Osteoblast (primary cell): ENCODE measurements at regions not wholly inside any gene's neighbourhood (a gene's known extent, or its start where the extent isn't known, plus 50 kb on each side); places are given as distances from the start of the nearest gene placed in this dataset.
A peak's percentile ranks its signal among the peaks of the same experiment; 100 is the strongest.

Source experiments
- DNase-seq: peaks from one replicate; pipeline ENCODE4 v3.0.0; 2011; ENCODE audit warnings: low spot score, mixed read lengths; ENCODE audit not compliant: insufficient read length; ENCODE audit errors: missing footprints
- H2AFZ ChIP-seq: 2 replicates; pipeline ENCODE4 v1.6.0; 2011; ENCODE audit warnings: mild to moderate bottlenecking, low read length
- H3K27ac ChIP-seq: 2 replicates; pipeline ENCODE4 v1.5.1; 2011; ENCODE audit warnings: mild to moderate bottlenecking, low read depth, low read length, moderate library complexity
- H3K27me3 ChIP-seq: 2 replicates; pipeline ENCODE4 v1.6.0; 2012; ENCODE audit warnings: mild to moderate bottlenecking, control low read depth, inconsistent platforms, low read length, moderate library complexity; ENCODE audit not compliant: insufficient read depth
- H3K36me3 ChIP-seq: 2 replicates; pipeline ENCODE4 v1.5.1; 2011; ENCODE audit warnings: mild to moderate bottlenecking, low read length, control low read depth, moderate library complexity; ENCODE audit not compliant: insufficient read depth
- H3K4me1 ChIP-seq: 2 replicates; pipeline ENCODE4 v1.5.1; 2011; ENCODE audit warnings: mild to moderate bottlenecking, low read length, control low read depth, moderate library complexity; ENCODE audit not compliant: insufficient read depth
- H3K4me2 ChIP-seq: 2 replicates; pipeline ENCODE4 v1.6.0; 2011; ENCODE audit warnings: mild to moderate bottlenecking, low read length; ENCODE audit not compliant: insufficient read depth
- H3K4me3 ChIP-seq: fragments of 200-600 bp; sonication (generic); 3 replicates; pipeline ENCODE4 v1.5.1; 2012; ENCODE audit warnings: mild to moderate bottlenecking, low read length, inconsistent platforms; ENCODE audit not compliant: insufficient read depth
- H3K79me2 ChIP-seq: 2 replicates; pipeline ENCODE4 v1.6.0; 2012; ENCODE audit warnings: mild to moderate bottlenecking, low read length, control low read depth, inconsistent platforms; ENCODE audit not compliant: insufficient read depth
- H3K9me3 ChIP-seq: 2 replicates; pipeline ENCODE4 v1.5.1; 2011; ENCODE audit warnings: low read depth, low read length, control low read depth
- H4K20me1 ChIP-seq: 2 replicates; pipeline ENCODE4 v1.6.0; 2012; ENCODE audit warnings: mild to moderate bottlenecking, low read length, control low read depth; ENCODE audit not compliant: insufficient read depth
- CTCF ChIP-seq: IDR thresholded peaks from 2 replicates; pipeline ENCODE4 v1.5.1; 2011; ENCODE audit warnings: mild to moderate bottlenecking, low read depth, low read length, moderate library complexity; ENCODE audit errors: extremely low read depth

GRCh38 chr3:106534206-106534605, 665.4 kb upstream of the CBLB start:
- Histone ChIP-seq H3K4me1 (no peaks in the 10 kb centered on the region), H3K36me3 (no peaks in the 10 kb centered on the region), H3K79me2 (no peaks in the 10 kb centered on the region), H2AFZ (peak overlapping the region; percentile 53), H3K9me3 (no peaks in the 10 kb centered on the region), H3K4me2 (no peak overlapping the region), H3K4me3 (no peak overlapping the region), H3K27ac (peak overlapping the region; percentile 12), H4K20me1 (no peaks in the 10 kb centered on the region), H3K27me3 (no peaks in the 10 kb centered on the region)
- DNase-seq: no peak
- no peak for TF ChIP-seq CTCF

DNA sequence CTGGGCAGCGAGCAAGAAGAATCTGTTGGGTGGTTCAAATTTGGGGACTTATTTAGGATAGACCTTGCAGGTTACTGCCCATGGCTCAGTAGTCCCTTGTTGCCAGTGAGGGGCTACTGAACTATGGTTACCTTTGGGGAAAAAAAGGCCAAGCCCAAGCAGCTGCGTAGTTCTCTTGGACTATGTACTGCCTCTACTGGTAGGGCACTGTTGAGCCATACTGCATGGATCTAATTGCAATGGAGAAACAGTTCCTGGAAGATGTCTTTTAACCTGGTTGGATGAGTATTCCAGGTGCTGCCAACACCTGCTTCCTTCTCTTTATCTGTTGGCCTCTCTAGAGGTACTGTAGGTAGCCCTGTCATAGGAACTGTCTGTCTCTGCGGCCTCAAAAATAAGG, 671.9 kb upstream of the CBLB start:
- no peaks in the 10 kb centered on the region for H4K20me1 ChIP-seq
- H2AFZ ChIP-seq: no peak overlapping the region
- peaks cover 5% of the 10 kb centered on the region for H3K4me1 ChIP-seq
- no peaks in the 10 kb centered on the region for H3K79me2 ChIP-seq
- DNase-seq: no peak
- no peaks in the 10 kb centered on the region for H3K9me3 ChIP-seq
- no peak overlapping the region for H3K4me2 ChIP-seq
- no peak for TF ChIP-seq CTCF
- H3K27ac ChIP-seq: no peak overlapping the region
- no peak overlapping the region for H3K4me3 ChIP-seq
- H3K36me3 ChIP-seq: no peaks in the 10 kb centered on the region
- no peaks in the 10 kb centered on the region for H3K27me3 ChIP-seq

- Histone ChIP-seq H3K4me1 (peaks cover 5% of the 10 kb centered on the region), H3K4me3 (no peak overlapping the region), H3K27me3 (no peaks in the 10 kb centered on the region), H3K36me3 (no peaks in the 10 kb centered on the region), H2AFZ (no peak overlapping the region), H3K4me2 (no peak overlapping the region), H3K79me2 (no peaks in the 10 kb centered on the region), H4K20me1 (no peaks in the 10 kb centered on the region), H3K9me3 (no peaks in the 10 kb centered on the region), H3K27ac (no peak overlapping the region)
- TF ChIP-seq CTCF: no peak
- DNase-seq: no peak
Measured at GRCh38 chr3:106542101-106542769, 673.4 kb upstream of the CBLB start.

DNA sequence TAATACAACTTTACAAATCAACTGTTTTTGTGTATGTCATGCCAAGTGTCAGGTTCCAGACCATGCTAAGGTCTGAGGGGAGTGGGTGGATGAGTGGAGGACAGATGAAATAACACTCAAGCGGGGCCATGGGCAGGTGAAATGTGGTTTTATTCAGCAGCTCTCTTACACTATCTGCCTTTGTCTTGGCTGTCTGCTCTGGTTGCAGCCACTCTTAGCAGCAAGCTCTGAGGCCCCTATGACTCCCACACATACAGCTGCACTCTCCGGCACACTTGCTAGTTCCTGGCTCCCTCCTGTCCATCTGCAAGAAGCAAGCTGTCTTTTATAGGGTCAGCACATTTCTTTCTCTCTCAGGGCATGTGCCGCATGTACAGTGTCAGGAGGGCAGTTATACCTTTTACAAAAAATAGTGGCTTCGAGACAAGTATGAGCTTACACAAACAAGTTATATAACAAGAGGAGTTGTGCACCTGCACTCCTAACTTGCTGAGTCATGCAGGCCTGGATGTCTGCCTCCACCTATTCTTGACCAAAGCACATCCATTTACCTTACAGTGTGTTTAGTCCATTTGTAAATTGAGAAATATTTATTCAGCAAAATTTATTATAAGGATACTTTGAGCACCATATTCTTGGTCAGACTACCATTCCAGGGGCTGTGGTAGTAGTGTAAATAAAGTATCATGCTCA, 683.7 kb upstream of the CBLB start:
- H3K9me3 ChIP-seq: no peaks in the 10 kb centered on the region
- no peaks in the 10 kb centered on the region for H3K79me2 ChIP-seq
- no peak overlapping the region for H2AFZ ChIP-seq
- H3K27ac ChIP-seq: no peak overlapping the region
- no peak for TF ChIP-seq CTCF
- H3K4me2 ChIP-seq: no peak overlapping the region
- H3K27me3 ChIP-seq: no peaks in the 10 kb centered on the region
- H3K4me3 ChIP-seq: no peak overlapping the region
- no peaks in the 10 kb centered on the region for H4K20me1 ChIP-seq
- no peaks in the 10 kb centered on the region for H3K36me3 ChIP-seq
- no peaks in the 10 kb centered on the region for H3K4me1 ChIP-seq
- no peak for DNase-seq
